Trophoblast cell (in vitro differentiated cells and primary cell): ENCODE measurements at regions not wholly inside any gene's neighbourhood (a gene's known extent, or its start where the extent isn't known, plus 50 kb on each side); places are given as distances from the start of the nearest gene placed in this dataset.

Source experiments
- DNase-seq, 2 donors: peaks; one replicate each; pipeline ENCODE4 v3.0.0-alpha.2; 2016
- H2AFZ ChIP-seq: 2 replicates; pipeline ENCODE4 v1.6.1; 2013; ENCODE audit warnings: low read length, moderate library complexity, mild to moderate bottlenecking; ENCODE audit not compliant: insufficient read depth, poor library complexity
- H2AK5ac ChIP-seq: 2 replicates; pipeline ENCODE4 v1.6.1; 2013; ENCODE audit warnings: mild to moderate bottlenecking, low read length
- H2BK120ac ChIP-seq: 2 replicates; pipeline ENCODE4 v1.6.1; 2013; ENCODE audit warnings: low read length, mild to moderate bottlenecking, moderate library complexity; ENCODE audit not compliant: insufficient read depth, poor library complexity
- H2BK12ac ChIP-seq: 2 replicates; pipeline ENCODE4 v1.6.1; 2013; ENCODE audit warnings: mild to moderate bottlenecking, low read length, moderate library complexity
- H2BK5ac ChIP-seq: 2 replicates; pipeline ENCODE4 v1.6.1; 2013; ENCODE audit warnings: low read length, low read depth, moderate library complexity, mild to moderate bottlenecking; ENCODE audit not compliant: poor library complexity
- H3K14ac ChIP-seq: 2 replicates; pipeline ENCODE4 v1.6.1; 2013; ENCODE audit warnings: mild to moderate bottlenecking, low read length
- H3K18ac ChIP-seq: 2 replicates; pipeline ENCODE4 v1.6.1; 2013; ENCODE audit warnings: mild to moderate bottlenecking, low read length
- H3K23ac ChIP-seq: 2 replicates; pipeline ENCODE4 v1.6.1; 2013; ENCODE audit warnings: low read length
- H3K27ac ChIP-seq: 2 replicates; pipeline ENCODE4 v1.5.1; 2013; ENCODE audit warnings: low read depth, mild to moderate bottlenecking, inconsistent platforms, low read length, moderate library complexity
- H3K27me3 ChIP-seq: 2 replicates; pipeline ENCODE4 v1.6.1; 2013; ENCODE audit warnings: inconsistent platforms, mild to moderate bottlenecking, low read length, moderate library complexity; ENCODE audit not compliant: insufficient read depth
- H3K36me3 ChIP-seq, 2 experiments: 1 replicate in 1 of 2; 2 replicates in 1 of 2; pipeline ENCODE4 v1.6.1; 2013; ENCODE audit warnings: low read length in 2 of 2, mild to moderate bottlenecking in 2 of 2, moderate library complexity in 1 of 2; ENCODE audit not compliant: insufficient read depth in 2 of 2, control insufficient read depth in 1 of 2
- H3K4ac ChIP-seq: 2 replicates; pipeline ENCODE4 v1.6.1; 2013; ENCODE audit warnings: low read depth, mild to moderate bottlenecking, low read length, moderate library complexity
- H3K4me1 ChIP-seq, 2 experiments: 1 replicate in 1 of 2; 2 replicates in 1 of 2; pipeline ENCODE4 v1.6.1; 2013; ENCODE audit warnings: low read length in 2 of 2, mild to moderate bottlenecking in 2 of 2, moderate library complexity in 1 of 2; ENCODE audit not compliant: insufficient read depth in 2 of 2, control insufficient read depth in 1 of 2
- H3K4me2 ChIP-seq: 2 replicates; pipeline ENCODE4 v1.6.1; 2013; ENCODE audit warnings: inconsistent platforms, mild to moderate bottlenecking, low read length, moderate library complexity
- H3K4me3 ChIP-seq: 2 replicates; pipeline ENCODE4 v1.5.1; 2013; ENCODE audit warnings: mild to moderate bottlenecking, low read depth, low read length, inconsistent platforms
- H3K79me1 ChIP-seq: one replicate; pipeline ENCODE4 v1.6.1; 2013; ENCODE audit warnings: low read length
- H3K79me2 ChIP-seq: 2 replicates; pipeline ENCODE4 v1.6.1; 2013; ENCODE audit warnings: low read length, mild to moderate bottlenecking; ENCODE audit not compliant: control insufficient read depth, insufficient read depth, poor library complexity
- H3K9ac ChIP-seq: 2 replicates; pipeline ENCODE4 v1.6.1; 2013; ENCODE audit warnings: mild to moderate bottlenecking, low read length
- H3K9me3 ChIP-seq: 2 replicates; pipeline ENCODE4 v1.6.1; 2013; ENCODE audit warnings: low read depth, mild to moderate bottlenecking, control low read depth, inconsistent platforms, low read length; ENCODE audit not compliant: insufficient read depth
- H4K12ac ChIP-seq: 2 replicates; pipeline ENCODE4 v1.6.1; 2013; ENCODE audit warnings: low read depth, mild to moderate bottlenecking, low read length, moderate library complexity
- H4K8ac ChIP-seq: 2 replicates; pipeline ENCODE4 v1.6.1; 2013; ENCODE audit warnings: low read depth, mild to moderate bottlenecking, low read length, moderate library complexity
- H4K91ac ChIP-seq: one replicate; pipeline ENCODE4 v1.6.1; 2013; ENCODE audit warnings: low read depth, mild to moderate bottlenecking, low read length, moderate library complexity
- WGBS: extraction: QIAGEN DNeasy Blood & Tissue Kit; methylation state at CpG from one replicate; pipeline ENCODE4 v1.1.7; 2013; ENCODE audit warnings: missing lambda C conversion rate; ENCODE audit not compliant: insufficient read length, insufficient coverage; ENCODE audit errors: extremely low coverage; 5-methylcytosine and 5-hydroxymethylcytosine counted together

DNA sequence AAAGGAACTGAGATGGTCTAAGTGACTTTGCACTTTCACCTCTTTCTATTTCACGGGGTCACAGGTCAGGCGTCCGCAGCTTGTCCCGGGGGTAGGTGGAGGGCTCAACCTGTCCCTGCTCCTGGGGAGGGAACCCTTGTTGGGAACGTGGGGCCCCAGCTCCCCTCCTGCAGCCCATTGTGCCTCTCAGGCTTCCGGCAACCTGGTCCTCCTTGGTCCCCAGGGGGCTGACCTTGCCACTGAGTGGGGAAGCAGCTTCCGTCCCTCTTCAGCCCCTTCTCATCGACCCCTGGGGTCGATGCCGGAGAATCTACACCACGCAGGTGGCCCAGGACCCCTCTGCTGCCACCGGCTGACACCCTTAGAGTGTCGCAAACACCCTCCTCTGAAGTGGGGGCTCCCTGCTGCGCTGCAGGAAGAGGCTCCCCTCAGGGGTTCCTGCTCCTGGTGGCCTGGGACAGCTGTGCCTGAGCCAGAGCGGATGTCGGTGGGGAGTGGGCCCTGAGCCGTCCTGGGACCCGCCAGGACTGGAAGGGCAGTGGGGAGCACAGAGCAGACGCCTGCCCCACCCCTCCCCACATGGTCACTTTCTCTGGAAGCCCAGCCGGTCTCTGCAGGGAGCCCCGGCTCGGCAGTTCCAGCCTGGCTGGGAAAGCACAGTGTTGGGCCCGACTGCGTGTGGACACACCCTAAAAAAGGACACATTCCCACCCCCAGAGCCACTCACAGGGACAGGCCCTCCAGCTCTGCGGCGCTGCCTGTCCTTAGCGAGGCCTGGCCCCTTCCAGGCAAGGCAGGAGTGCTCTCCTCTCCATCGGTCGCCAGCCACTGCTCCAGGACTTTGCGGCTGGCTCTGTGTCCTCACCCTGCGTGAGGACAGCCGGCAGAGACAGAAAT lies 357.5 kb upstream of the SHH start:
- H3K79me2 ChIP-seq: no peaks in the 10 kb centered on the region
- no peak overlapping the region for H2AFZ ChIP-seq
- no peaks in the 10 kb centered on the region for H3K9me3 ChIP-seq
- no peaks in the 10 kb centered on the region for H3K27me3 ChIP-seq
- no peaks in the 10 kb centered on the region for H3K4me1 ChIP-seq
- no peak overlapping the region for H2AK5ac ChIP-seq
- no peaks in the 10 kb centered on the region for H3K79me1 ChIP-seq
- WGBS: no CpG with 5 or more reads among the region's 32 CpGs
- H3K36me3 ChIP-seq: no peaks in the 10 kb centered on the region
- H4K12ac ChIP-seq: no peak overlapping the region
- no peak overlapping the region for H3K14ac ChIP-seq
- no peak overlapping the region for H3K27ac ChIP-seq
- H3K4me2 ChIP-seq: no peak overlapping the region
- H3K4me3 ChIP-seq: no peak overlapping the region
- no peak overlapping the region for H4K91ac ChIP-seq
- H2BK5ac ChIP-seq: no peak overlapping the region
- no peak overlapping the region for H2BK120ac ChIP-seq
- H3K23ac ChIP-seq: no peak overlapping the region
- no peak overlapping the region for H3K18ac ChIP-seq
- H4K8ac ChIP-seq: no peak overlapping the region
- H3K4ac ChIP-seq: no peak overlapping the region
- no peak for DNase-seq
- no peak overlapping the region for H2BK12ac ChIP-seq
- H3K9ac ChIP-seq: no peak overlapping the region

DNA sequence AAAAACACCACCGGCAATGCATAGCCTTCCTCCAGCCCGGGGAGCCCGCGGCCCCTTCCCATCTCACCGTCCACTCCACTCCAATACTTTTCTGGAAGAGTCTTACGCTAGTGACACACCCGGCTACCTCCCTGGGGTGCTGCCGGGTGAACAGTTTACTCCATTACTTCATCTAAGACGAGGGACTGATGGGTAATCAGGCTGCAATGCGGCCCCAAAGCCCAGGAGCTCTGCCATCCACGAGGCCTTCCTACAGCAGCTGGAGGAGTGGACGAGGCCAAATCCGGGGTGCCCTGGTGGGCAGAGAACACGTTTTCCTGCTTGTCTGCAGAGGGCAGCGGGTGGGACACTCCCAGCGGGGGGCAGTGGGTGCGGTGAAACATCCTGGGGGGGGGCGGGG lies 356.2 kb upstream of the SHH start:
- H3K36me3 ChIP-seq: no peaks in the 10 kb centered on the region
- no peaks in the 10 kb centered on the region for H3K27me3 ChIP-seq
- H3K79me2 ChIP-seq: no peaks in the 10 kb centered on the region
- no peak overlapping the region for H2BK120ac ChIP-seq
- no peak overlapping the region for H2AFZ ChIP-seq
- no peak overlapping the region for H3K27ac ChIP-seq
- H3K4ac ChIP-seq: no peak overlapping the region
- no peak overlapping the region for H3K4me2 ChIP-seq
- H2BK12ac ChIP-seq: no peak overlapping the region
- H4K8ac ChIP-seq: no peak overlapping the region
- no peak overlapping the region for H3K18ac ChIP-seq
- no peak overlapping the region for H2AK5ac ChIP-seq
- no peaks in the 10 kb centered on the region for H3K4me1 ChIP-seq
- no peak overlapping the region for H3K14ac ChIP-seq
- H3K79me1 ChIP-seq: no peaks in the 10 kb centered on the region
- no peak overlapping the region for H4K12ac ChIP-seq
- WGBS: no CpG with 5 or more reads among the region's 18 CpGs
- no peak overlapping the region for H2BK5ac ChIP-seq
- H3K23ac ChIP-seq: no peak overlapping the region
- H3K4me3 ChIP-seq: no peak overlapping the region
- no peak for DNase-seq
- no peak overlapping the region for H3K9ac ChIP-seq
- H3K9me3 ChIP-seq: no peaks in the 10 kb centered on the region
- no peak overlapping the region for H4K91ac ChIP-seq

GRCh38 chr7:156167987-156168386 lies 355.7 kb upstream of the SHH start:
- DNase-seq: no peak
- Histone ChIP-seq H2BK120ac (no peak overlapping the region), H3K27ac (no peak overlapping the region), H2BK12ac (no peak overlapping the region), H2AFZ (no peak overlapping the region), H3K79me2 (no peaks in the 10 kb centered on the region), H3K9ac (no peak overlapping the region), H4K12ac (no peak overlapping the region), H3K23ac (no peak overlapping the region), H2BK5ac (no peak overlapping the region), H2AK5ac (no peak overlapping the region), H3K4me1 (no peaks in the 10 kb centered on the region), H3K9me3 (no peaks in the 10 kb centered on the region), H3K18ac (no peak overlapping the region), H3K4ac (no peak overlapping the region), H3K14ac (no peak overlapping the region), H4K91ac (no peak overlapping the region), H3K4me2 (no peak overlapping the region), H3K27me3 (no peaks in the 10 kb centered on the region), H3K36me3 (no peaks in the 10 kb centered on the region), H4K8ac (no peak overlapping the region), H3K4me3 (no peak overlapping the region), H3K79me1 (no peaks in the 10 kb centered on the region)
- no CpG with 5 or more reads among the region's 5 CpGs for WGBS

DNA sequence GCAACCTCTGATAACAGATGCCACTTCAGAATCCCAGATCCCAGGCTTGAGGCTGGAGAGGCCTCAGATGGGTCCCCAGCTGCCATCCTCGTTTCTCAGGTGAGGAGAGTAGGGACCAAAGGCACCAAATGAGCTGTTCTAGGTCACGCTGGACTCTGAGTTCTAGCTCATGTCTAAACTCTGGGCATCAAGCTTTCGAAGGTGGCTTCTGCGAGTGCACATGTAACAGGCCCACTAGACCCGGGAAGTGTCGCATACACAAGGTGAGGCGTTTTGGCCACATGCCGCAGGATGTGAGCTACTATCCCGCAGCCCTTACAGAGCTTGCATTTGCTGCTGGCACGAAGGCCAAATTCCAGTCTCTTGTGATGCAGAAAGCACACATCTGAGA lies 355.1 kb upstream of the SHH start:
- no peak overlapping the region for H4K91ac ChIP-seq
- H2AFZ ChIP-seq: no peak overlapping the region
- no peak overlapping the region for H2BK5ac ChIP-seq
- no peak overlapping the region for H4K8ac ChIP-seq
- no peak overlapping the region for H3K18ac ChIP-seq
- no peak overlapping the region for H3K27ac ChIP-seq
- DNase-seq: no peak
- no peaks in the 10 kb centered on the region for H3K79me2 ChIP-seq
- H3K27me3 ChIP-seq: no peaks in the 10 kb centered on the region
- no peak overlapping the region for H2BK120ac ChIP-seq
- no peak overlapping the region for H2AK5ac ChIP-seq
- H3K14ac ChIP-seq: no peak overlapping the region
- H3K4ac ChIP-seq: no peak overlapping the region
- WGBS: no CpG with 5 or more reads among the region's 10 CpGs
- H3K4me1 ChIP-seq: no peaks in the 10 kb centered on the region
- H3K4me3 ChIP-seq: no peak overlapping the region
- no peak overlapping the region for H3K4me2 ChIP-seq
- H3K9me3 ChIP-seq: no peaks in the 10 kb centered on the region
- H3K36me3 ChIP-seq: no peaks in the 10 kb centered on the region
- H2BK12ac ChIP-seq: no peak overlapping the region
- H4K12ac ChIP-seq: no peak overlapping the region
- no peaks in the 10 kb centered on the region for H3K79me1 ChIP-seq
- no peak overlapping the region for H3K9ac ChIP-seq
- H3K23ac ChIP-seq: no peak overlapping the region
